Neuron (in vitro differentiated cells): ENCODE measurements at regions not wholly inside any gene's neighbourhood (a gene's known extent, or its start where the extent isn't known, plus 50 kb on each side); places are given as distances from the start of the nearest gene placed in this dataset.

Experiments
- H2AFZ ChIP-seq: one replicate; pipeline ENCODE4 v1.6.1; 2013; ENCODE audit warnings: low read depth, mild to moderate bottlenecking, inconsistent platforms, low read length, moderate library complexity
- H3K27me3 ChIP-seq: one replicate; pipeline ENCODE4 v1.6.1; 2013; ENCODE audit warnings: low read length; ENCODE audit not compliant: insufficient read depth
- H3K36me3 ChIP-seq: one replicate; pipeline ENCODE4 v1.6.1; 2013; ENCODE audit warnings: low read length; ENCODE audit not compliant: insufficient read depth
- H3K4me1 ChIP-seq: one replicate; pipeline ENCODE4 v1.6.1; 2013; ENCODE audit warnings: low read length; ENCODE audit not compliant: insufficient read depth
- H3K4me3 ChIP-seq: 2 replicates; pipeline ENCODE4 v1.5.1; 2013; ENCODE audit warnings: mild to moderate bottlenecking, low read length, moderate library complexity
- H3K9me3 ChIP-seq: one replicate; pipeline ENCODE4 v1.6.1; 2013; ENCODE audit warnings: low read length

GRCh38 chr1:230010603-230011332 is 56.3 kb upstream of the GALNT2 start:
- no peaks in the 10 kb centered on the region for H3K4me1 ChIP-seq

GRCh38 chr1:230011333-230012092 is 55.5 kb upstream of the GALNT2 start:
- H3K4me1 ChIP-seq = no peaks in the 10 kb centered on the region
- no peaks in the 10 kb centered on the region for H3K36me3 ChIP-seq
- H3K27me3 ChIP-seq = no peaks in the 10 kb centered on the region
- no peak overlapping the region for H3K4me3 ChIP-seq
- H2AFZ ChIP-seq = no peak overlapping the region
- H3K9me3 ChIP-seq = no peaks in the 10 kb centered on the region

More at GRCh38 chr1:230010603-230011332, 56.3 kb upstream of the GALNT2 start:
- Histone ChIP-seq H2AFZ (no peak overlapping the region), H3K9me3 (no peaks in the 10 kb centered on the region), H3K36me3 (no peaks in the 10 kb centered on the region), H3K4me3 (no peak overlapping the region), H3K27me3 (no peaks in the 10 kb centered on the region)

GRCh38 chr1:230012093-230012393 is 55.0 kb upstream of the GALNT2 start:
- no peaks in the 10 kb centered on the region for H3K36me3 ChIP-seq
- no peaks in the 10 kb centered on the region for H3K27me3 ChIP-seq
- H3K4me3 ChIP-seq = no peak overlapping the region

GRCh38 chr1:230012741-230013140 is 54.3 kb upstream of the GALNT2 start:
- Histone ChIP-seq H3K36me3 (no peaks in the 10 kb centered on the region), H3K9me3 (no peaks in the 10 kb centered on the region), H3K4me1 (no peaks in the 10 kb centered on the region), H2AFZ (no peak overlapping the region), H3K4me3 (no peak overlapping the region), H3K27me3 (no peaks in the 10 kb centered on the region)

More at GRCh38 chr1:230012093-230012393, 55.0 kb upstream of the GALNT2 start:
- Histone ChIP-seq H3K9me3 (no peaks in the 10 kb centered on the region), H2AFZ (no peak overlapping the region), H3K4me1 (no peaks in the 10 kb centered on the region)

GRCh38 chr1:230016159-230016558 is 50.9 kb upstream of the GALNT2 start:
- H3K27me3 ChIP-seq = no peaks in the 10 kb centered on the region
- no peak overlapping the region for H3K4me3 ChIP-seq
- no peaks in the 10 kb centered on the region for H3K9me3 ChIP-seq
- no peaks in the 10 kb centered on the region for H3K36me3 ChIP-seq
- H3K4me1 ChIP-seq = no peaks in the 10 kb centered on the region
- H2AFZ ChIP-seq = no peak overlapping the region
